Retinal pigment epithelial cell (primary cell): ENCODE measurements at regions not wholly inside any gene's neighbourhood (a gene's known extent, or its start where the extent isn't known, plus 50 kb on each side); places are given as distances from the start of the nearest gene placed in this dataset.
A peak's percentile ranks its signal among the peaks of the same experiment; 100 is the strongest.
"Not testable (repeated sequence)": the region's sequence is repeated elsewhere in the genome, so short reads cannot be mapped to it uniquely, and the experiment has no call there.

Source experiments
- DNase-seq: peaks from one replicate; pipeline ENCODE4 v3.0.0-alpha.2; 2010; ENCODE audit warnings: low read depth
- H3K4me3 ChIP-seq: 2 replicates; pipeline ENCODE4 v1.5.1; 2011; ENCODE audit warnings: mild to moderate bottlenecking, low read length, control low read depth, moderate library complexity
- TF ChIP-seq, protein P1 (sequence below): conservative IDR thresholded peaks from 2 replicates; pipeline ENCODE4 v1.5.1; 2011; ENCODE audit warnings: low read depth, low read length, control low read depth, inconsistent platforms

DNA sequence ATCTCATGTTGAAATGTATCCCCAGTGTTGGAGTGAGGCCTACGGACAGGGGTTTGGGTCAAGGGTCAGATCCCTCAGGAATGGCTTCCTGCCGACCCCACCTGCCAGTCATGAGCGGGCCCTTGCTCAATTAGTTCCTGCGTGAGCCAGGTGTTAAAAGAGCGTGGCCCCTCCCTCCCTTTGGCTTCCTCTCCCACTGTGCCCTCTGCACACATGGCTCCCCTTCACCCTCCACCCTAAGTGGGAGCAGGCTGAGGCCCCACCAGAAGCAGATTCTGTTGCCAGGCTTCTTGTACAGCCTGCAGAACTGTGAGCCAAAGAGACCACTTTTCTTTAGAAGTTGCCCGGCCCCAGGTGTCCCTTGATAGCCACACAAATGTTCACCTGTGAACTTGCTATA lies 193.3 kb downstream of the NPIPB11 start:
- DNase-seq, H3K4me3 ChIP-seq: not testable (repeated sequence)

DNA sequence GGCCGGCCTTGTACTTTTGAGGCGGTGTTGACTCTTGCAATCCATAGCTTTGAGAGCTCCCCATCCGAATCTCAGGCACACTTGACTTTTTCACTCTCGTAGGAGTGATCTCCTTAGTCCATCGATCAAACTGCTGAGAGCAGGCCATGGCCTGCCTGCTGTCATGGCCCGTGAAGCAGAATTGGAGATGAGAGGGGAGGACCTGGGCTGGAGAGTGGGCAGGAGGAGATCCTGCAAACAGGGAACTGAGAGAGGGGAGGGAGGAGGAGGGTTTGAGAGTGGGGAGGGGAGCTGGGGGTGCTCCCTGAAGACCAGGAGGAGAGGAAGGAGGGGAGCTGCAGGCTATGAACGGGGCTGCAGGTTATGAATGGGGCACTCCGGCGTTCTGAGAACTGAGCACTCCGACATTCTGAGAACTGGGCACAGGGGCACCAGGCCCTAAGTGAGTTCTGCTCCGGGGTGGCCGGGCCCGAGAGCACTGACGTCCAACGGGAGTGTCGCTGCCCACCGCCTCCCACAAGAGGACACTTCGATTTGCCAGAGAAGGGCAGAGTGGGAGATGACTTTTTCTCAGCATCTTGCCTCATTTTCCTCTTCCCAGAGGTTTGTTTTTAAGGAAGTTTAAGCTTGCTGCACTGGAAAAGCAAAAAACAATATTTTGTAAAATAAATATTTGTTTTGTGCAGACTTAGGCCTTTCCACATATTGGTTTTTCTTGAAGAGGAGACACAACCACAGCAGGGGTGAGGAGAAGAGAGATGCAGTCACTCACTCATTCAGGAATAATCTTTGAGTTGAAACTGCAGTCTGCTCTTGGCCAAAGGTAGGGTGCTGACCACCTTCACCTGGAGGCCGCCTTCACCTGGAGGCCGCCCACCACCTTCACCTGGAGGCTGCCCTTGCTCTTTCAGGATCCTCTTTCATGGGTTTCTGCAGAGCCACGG lies 194.2 kb downstream of the NPIPB11 start:
- H3K4me3 ChIP-seq, DNase-seq: not testable (repeated sequence)

DNA sequence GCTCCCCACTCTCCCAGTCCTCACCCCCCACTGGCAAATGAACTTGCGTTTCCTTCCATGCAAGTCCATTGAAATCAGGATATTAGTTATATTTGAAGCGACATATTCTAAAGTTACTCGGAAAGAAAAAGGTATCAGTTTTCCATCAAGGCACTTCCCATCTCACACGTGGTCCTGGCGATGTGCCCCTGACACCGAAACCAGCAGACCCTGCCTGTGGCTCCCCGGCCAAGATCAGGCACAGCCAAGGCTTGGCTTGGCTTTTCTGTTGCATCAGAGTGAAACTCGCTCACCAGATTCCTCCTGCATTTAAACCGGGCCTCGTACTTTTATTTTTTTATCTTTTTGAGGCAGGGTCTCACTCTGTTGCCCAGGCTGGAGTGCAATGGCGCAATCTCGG lies 195.1 kb downstream of the NPIPB11 start:
- H3K4me3 ChIP-seq, DNase-seq: not testable (repeated sequence)

DNA sequence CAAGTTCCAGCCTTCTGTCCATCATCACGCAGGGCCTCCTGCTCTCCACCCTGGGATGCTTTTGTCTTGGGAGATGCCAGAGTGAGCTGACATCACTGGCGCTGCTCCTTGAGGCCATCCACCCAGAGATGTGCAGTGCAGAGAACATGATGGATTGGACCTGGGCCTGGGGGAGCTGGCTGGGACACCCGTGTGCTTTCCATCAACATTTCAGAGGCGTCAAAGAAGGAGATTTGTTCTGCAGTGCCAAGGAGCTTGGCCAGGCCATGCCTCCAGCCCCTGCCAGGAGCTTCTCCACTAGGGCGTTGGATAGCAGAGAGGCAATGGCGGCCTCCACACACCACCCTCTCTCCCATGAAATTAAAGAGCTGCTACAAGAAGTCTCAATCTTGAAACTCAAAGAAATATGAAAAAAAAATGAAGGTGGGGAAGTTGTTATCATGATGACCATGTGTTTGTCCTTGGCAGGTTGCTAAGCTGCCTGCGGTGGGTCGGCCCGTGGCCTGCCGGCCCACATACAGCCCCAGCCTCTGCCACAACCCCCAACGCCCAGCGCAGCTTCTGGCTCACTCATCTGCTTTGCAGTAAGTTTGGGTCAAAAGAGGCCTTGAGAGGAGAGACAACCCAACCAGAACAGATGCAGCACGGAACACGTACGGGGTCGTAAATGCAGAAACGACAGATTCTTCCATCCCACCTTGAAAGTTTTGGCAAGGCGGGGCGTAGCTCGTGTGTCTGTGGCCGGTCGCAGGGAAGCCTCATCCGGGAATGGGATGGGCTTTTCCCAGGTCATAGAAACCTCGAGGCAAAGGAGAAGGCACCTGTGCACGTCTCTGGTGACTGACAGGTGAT lies 196.0 kb downstream of the NPIPB11 start:
- not testable (repeated sequence) for DNase-seq, H3K4me3 ChIP-seq

DNA sequence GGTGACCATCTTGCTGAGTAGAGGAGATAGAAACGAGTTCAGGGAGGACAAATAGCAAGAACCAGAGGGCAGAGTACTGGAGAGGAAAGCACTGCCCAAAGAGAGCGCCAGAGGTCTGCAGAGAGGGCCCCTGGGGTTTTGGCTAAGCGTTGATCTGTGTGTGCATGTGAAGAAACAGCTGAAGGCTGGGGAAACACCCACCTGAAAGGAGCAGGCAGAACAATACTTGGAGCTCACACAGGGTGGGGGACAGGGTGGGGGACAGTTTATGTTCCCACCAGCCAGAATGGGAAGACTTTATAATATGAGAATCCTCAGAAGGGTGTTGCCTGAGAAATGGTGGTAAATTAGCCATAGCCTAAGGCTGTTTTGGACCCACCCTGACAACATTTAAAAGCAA lies 200.4 kb downstream of the NPIPB11 start:
- not testable (repeated sequence) for H3K4me3 ChIP-seq, DNase-seq

DNA sequence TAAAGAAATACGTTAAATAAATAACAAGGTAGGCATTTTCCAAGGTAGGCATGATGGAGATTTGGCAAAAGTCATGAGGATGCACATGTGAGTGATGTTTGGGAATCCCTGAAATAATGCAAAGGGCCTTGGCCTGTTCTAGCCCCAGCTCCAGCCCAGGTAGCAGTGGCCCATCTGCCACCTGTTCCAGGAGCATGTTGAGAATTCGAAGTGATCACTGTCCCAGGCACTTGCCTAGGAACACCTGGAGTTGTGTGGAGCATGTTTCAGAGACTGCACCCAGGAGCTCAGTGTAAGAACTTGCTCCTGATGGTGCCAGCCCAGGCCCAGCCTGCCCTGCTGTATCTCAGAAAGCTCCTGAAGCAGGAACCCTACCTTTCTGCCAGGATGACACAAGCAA lies 201.4 kb downstream of the NPIPB11 start:
- not testable (repeated sequence) for DNase-seq, H3K4me3 ChIP-seq

DNA sequence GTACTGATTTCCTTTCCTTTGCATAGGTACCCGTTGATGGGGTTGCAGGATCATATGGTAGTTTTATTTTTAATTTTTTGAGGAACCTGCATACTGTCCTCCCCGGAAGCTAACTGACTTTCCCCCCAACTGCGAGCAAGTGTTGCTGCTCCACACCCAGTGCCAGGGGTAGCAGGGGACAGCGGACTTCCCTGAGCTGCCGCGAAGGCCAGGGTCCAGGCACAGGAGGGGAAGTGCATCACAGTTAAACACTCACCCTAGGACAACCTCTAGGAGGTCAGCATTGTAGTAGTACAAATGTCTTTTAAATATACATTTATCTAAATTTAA lies 201.7 kb downstream of the NPIPB11 start:
- TF ChIP-seq, protein P1, sequence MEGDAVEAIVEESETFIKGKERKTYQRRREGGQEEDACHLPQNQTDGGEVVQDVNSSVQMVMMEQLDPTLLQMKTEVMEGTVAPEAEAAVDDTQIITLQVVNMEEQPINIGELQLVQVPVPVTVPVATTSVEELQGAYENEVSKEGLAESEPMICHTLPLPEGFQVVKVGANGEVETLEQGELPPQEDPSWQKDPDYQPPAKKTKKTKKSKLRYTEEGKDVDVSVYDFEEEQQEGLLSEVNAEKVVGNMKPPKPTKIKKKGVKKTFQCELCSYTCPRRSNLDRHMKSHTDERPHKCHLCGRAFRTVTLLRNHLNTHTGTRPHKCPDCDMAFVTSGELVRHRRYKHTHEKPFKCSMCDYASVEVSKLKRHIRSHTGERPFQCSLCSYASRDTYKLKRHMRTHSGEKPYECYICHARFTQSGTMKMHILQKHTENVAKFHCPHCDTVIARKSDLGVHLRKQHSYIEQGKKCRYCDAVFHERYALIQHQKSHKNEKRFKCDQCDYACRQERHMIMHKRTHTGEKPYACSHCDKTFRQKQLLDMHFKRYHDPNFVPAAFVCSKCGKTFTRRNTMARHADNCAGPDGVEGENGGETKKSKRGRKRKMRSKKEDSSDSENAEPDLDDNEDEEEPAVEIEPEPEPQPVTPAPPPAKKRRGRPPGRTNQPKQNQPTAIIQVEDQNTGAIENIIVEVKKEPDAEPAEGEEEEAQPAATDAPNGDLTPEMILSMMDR: no peak
- DNase-seq: no peak
- H3K4me3 ChIP-seq: no peak overlapping the region

DNA sequence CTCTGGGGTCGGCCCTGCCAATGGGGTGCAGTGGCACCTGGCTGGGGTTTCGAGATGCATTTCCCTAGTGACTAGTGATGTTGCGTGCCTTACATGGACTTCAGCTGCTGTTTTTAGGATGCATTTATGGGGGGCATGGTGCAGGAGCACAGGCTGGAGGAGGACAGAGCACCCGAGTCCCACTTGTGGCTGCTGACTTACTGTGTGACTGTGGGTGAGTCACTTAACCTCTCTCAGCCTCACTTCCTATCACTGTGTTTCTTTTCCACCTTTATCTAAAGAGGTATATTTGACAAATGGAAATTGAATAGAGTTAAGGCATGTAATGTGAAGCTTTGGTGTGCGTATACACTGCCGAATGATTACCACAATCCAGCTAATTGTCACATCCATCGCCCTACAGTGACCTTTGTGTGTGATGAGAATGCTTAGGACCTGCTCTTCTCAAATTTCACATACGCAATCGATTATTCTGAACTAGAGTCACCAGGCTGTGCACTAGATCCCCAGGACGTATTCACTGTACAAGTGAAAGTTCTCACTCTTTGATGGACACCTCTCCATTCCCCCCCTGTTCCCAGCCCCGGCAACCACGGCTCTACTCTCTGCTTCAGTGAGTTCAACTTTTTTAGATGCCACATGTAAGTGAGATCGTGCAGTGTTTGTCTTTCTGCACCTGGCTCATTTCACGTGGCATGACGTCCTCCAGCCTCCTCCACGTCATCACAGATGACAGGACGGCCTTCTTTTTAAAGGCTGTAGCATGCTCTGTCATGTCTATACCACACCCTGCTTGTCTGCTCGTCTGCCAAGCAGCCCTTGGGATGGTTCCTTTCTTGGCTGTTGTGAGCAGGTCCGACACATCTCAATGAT lies 202.3 kb downstream of the NPIPB11 start:
- not testable (repeated sequence) for DNase-seq, H3K4me3 ChIP-seq

DNA sequence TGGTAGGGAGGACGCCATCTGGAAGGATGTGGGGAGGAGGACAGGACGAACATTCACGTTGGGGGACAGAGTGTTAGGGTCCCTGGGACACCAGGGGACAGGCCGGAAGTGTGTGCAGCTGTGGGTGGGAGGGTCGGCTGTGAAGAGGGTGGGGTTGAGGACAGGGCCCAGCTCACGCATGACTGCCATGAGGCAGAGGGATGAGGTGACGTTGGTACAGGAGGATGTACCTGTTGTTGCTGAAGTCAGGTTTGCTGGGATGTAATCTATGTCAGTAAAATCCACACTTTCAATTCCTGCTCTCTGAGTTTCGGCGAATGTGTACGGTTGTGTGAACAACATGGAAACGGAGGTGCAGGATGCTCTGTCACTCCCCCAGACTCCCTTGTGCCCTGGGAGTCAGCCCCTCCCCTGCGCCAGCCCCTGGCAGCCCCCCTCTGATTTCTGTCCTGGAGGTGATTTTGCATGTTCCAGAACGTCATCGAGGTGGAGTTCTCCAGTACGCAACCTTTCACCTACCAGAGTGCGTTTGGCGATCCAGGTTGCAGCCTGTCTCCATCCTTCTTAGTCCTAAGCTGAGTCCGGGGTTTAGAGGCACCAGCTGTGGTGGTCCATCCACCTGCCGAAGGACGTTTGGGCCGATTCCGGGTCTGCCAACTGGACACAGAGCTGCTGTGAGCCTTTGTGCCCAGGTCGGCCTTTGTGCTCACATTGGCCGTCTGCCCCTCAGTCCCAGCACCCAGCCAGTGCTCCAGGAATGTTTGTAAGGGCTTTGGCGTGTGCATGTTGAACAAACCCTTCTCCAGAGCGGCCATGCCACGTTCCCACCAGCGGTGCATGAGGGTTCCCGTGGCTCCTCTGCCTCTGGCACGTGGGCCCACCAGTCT lies 203.2 kb downstream of the NPIPB11 start:
- not testable (repeated sequence) for H3K4me3 ChIP-seq, DNase-seq

DNA sequence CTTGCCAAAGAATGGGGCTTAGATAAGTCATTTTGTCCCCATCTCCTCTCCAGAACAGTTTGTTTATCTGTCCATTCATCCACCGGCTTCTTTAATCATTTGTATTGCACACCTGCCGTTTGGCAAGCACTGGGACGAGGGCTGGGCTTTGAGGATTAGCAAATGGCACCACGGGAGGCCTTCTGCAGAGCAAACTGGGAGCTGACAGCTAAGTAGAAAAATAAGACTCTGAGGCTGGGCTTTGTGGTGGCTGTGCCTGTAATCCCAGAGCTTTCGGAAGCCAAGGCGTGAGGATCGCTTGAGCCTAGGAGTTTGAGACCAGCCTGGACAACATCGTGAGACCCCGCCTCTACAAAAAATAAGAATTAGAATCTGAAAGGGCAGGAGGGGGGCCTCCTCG lies 203.9 kb downstream of the NPIPB11 start:
- not testable (repeated sequence) for DNase-seq, H3K4me3 ChIP-seq

DNA sequence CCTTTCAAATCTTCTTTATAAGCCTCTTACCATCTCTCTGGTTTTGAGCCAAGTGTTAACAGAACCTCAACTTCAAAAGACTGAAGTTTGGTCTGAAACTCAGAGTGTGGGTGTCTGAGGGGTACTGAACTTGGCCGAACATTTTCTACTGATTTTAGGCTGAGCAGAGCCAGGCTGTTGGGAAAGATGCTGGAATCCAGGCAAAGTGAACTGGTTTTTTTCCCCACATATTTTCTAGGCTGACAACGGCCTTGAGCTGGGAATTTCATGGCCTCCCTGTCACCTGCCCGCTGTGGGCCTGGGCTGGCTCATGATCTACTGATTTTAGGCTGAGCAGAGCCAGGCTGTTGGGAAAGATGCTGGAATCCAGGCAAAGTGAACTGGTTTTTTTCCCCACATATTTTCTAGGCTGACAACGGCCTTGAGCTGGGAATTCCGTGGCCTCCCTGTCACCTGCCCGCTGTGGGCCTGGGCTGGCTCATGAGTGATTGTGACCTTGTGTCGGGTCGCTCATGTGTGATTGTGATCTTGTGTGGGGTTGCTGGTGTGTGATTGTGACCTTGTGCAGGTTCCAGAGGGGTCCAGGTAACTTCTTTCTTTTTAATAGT lies 204.4 kb downstream of the NPIPB11 start:
- not testable (repeated sequence) for H3K4me3 ChIP-seq
- peak; percentile 41 for DNase-seq

DNA sequence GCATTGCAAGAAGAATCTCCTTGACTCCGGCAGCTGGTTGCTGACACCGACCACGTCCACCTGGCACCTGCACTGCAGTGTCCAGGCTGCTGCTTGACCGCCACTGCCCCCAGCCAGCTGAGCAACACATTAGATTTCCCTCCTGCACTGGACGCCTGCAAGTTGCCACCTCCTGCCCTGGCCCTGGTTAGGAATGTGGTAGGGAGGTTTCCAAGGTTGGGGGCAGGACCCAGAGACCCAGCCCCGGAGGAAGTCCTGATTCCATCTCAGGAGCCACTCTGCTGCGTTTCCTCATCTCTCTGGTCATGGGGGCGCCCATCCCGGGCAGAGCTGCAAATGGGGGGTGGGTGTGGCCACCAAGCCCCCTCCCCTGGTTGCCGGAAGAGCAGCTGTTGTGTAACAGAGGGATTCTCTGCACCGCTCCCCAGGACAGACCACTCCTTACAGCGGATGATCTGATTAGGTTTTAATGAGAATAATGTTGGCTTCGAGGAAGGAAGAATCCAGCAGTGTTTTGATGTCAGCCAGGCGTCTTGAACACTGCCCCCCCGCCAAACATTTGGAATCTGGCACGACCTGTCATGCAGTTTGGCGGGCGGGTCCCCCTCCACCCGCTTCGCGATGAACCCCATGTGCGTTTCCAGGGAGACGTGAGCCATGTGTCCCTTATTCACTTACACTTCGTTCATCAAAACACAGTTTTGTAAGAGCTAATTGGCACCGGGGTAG lies 205.1 kb downstream of the NPIPB11 start:
- not testable (repeated sequence) for DNase-seq, H3K4me3 ChIP-seq

DNA sequence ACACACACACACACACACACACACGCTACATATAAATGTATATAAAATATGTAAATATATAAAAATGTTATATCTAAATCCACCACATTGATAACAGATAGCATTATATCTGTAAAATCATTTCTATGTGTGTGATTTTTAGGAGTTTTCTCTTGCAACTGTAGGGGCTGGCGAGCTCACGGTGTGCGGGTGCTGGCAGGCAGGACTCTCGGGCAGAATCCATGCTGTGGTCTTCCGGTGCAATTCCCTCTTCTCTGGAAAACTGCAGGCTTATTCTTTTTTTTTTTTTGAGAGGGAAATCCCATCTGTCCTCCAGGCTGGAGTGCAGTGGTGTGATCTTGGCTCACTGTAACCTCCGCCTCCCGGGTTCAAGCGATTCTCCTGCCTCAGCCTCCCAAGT lies 205.8 kb downstream of the NPIPB11 start:
- DNase-seq, H3K4me3 ChIP-seq: not testable (repeated sequence)

DNA sequence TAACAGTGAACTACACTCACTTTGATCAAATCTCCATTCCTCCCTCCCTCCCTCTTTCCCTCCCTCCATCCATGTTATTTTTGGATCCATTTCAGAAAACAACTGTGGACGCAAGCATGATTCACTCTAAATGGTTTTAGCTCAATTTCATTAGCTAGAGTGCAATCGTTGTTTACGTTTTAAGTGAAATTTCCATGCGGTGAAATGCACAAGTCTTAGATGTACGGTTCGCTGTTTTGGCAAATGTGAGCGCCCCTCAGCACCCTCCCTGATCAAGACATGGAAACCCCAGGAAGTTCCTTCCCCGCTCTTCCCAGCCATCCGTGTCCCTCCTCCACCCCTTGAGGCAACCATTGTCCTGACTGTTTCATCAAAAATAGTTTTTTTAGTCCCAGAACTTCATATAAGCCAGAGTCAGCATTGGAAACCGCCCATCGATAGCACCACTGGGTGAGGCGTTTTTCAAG lies 206.3 kb downstream of the NPIPB11 start:
- not testable (repeated sequence) for H3K4me3 ChIP-seq, DNase-seq

DNA sequence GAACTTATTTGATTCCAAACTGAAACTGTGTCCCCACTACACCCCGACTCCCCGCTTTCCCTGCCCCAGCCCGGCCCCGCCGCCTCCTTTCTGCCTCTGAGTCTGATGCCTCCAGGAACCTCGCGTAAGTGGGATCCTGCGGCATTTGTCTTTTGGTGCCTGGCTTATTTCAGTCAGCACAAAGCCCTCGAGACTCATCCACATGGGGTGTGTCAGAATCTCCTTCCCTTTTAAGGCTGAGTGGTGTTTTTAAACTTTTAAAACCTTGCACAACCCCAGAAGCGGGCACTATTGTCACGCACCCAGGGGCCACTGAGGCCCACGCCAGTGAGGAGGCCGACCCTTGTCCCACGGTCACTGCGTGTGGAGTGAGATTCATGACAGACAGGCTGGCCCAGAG lies 206.9 kb downstream of the NPIPB11 start:
- not testable (repeated sequence) for DNase-seq, H3K4me3 ChIP-seq
